Effector memory CD4-positive, alpha-beta T cell (primary cell): ENCODE measurements at regions not wholly inside any gene's neighbourhood (a gene's known extent, or its start where the extent isn't known, plus 50 kb on each side); places are given as distances from the start of the nearest gene placed in this dataset.

Experiments used
- DNase-seq, 3 donors: peaks; one replicate each; pipeline ENCODE4 v3.0.0-alpha.2; 2020
- H3K27ac ChIP-seq: 2 replicates; pipeline ENCODE4 v1.7.0; 2013; ENCODE audit warnings: mild to moderate bottlenecking, low read length, moderate library complexity; ENCODE audit not compliant: insufficient read depth, poor library complexity, severe bottlenecking
- H3K27me3 ChIP-seq: replicated peaks from 2 replicates; pipeline ENCODE4 v1.7.0; 2013; ENCODE audit warnings: mild to moderate bottlenecking, low read length; ENCODE audit not compliant: insufficient read depth, control insufficient read depth, poor library complexity, severe bottlenecking
- H3K36me3 ChIP-seq: 2 replicates; pipeline ENCODE4 v1.7.0; 2013; ENCODE audit warnings: mild to moderate bottlenecking, low read length, moderate library complexity; ENCODE audit not compliant: control insufficient read depth, insufficient read depth
- H3K4me1 ChIP-seq: 2 replicates; pipeline ENCODE4 v1.7.0; 2013; ENCODE audit warnings: low read length, mild to moderate bottlenecking; ENCODE audit not compliant: control insufficient read depth, insufficient read depth, poor library complexity, severe bottlenecking
- H3K4me3 ChIP-seq: 2 replicates; pipeline ENCODE4 v1.7.0; 2013; ENCODE audit warnings: low read length, low read depth, mild to moderate bottlenecking; ENCODE audit not compliant: insufficient read depth, poor library complexity, severe bottlenecking
- H3K9me3 ChIP-seq: 2 replicates; pipeline ENCODE4 v1.7.0; 2013; ENCODE audit warnings: mild to moderate bottlenecking, low read length, moderate library complexity; ENCODE audit not compliant: control insufficient read depth

DNA sequence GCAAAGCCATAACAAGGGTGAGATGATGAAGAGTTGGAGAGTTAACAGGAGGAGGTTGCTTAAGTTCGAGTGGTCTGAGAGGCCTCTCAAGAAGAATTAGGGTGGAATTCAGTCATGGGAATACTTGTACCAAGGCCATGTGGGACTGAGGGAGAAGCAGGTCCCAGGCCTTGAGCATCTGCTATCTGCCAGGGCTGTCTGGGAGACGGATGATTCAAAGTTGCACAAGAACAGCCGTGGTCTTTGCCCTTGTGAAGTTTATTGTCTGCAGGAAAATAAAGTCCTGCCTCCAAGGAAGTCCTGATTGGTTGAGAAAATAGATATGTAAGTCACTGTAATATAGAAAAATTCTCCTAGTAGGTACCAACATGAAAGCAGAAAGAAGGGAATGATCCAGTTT lies 178.8 kb upstream of the RFC3 start:
- Histone ChIP-seq H3K4me1 (no peaks in the 10 kb centered on the region), H3K36me3 (no peaks in the 10 kb centered on the region), H3K27me3 (no peaks in the 10 kb centered on the region), H3K27ac (no peak overlapping the region), H3K9me3 (no peaks in the 10 kb centered on the region), H3K4me3 (no peak overlapping the region)
- no peak for DNase-seq

DNA sequence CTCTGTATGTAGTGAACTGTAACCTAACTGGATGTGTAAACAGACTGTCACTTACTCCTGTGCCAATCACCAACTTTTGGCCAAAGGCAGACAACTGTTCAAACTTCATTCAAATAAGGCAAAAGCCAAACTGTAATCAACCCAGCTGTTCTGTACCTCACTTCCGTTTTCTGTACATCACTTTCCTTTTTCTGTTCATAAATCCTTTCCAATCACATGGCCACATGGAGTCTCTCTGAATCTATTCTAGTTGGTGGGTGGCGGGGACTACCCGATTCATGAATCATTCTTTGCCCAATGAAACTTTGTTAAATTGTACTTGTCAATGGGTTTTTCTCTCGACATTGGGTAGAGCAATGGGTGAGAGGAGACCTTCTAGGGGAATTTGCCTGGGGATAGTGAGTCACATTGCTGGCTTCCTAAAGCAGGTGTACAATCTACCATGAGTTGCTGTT lies 178.3 kb upstream of the RFC3 start:
- Histone ChIP-seq H3K9me3 (no peaks in the 10 kb centered on the region), H3K36me3 (no peaks in the 10 kb centered on the region), H3K27ac (no peak overlapping the region), H3K4me3 (no peak overlapping the region), H3K27me3 (no peaks in the 10 kb centered on the region), H3K4me1 (no peaks in the 10 kb centered on the region)
- DNase-seq = no peak

DNA sequence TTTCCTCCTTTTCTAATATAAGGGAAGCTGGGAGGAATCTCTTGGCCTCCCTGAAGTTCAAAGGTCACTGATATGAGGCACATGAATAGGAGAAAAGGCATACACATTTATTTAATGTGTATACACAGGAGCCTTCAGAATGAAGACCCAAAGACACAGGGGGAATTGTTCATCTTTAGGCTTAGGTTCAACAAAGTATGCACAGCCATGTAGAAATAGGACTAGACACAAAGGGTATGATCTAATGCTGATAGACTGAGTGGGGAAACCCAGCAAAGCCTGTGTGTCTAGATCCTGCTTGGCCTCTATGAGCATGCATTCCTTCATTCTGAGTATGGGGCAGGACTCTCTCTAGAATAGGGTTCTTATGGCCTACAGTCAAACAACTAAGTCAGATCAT lies 177.1 kb upstream of the RFC3 start:
- H3K27me3 ChIP-seq = no peaks in the 10 kb centered on the region
- no peak for DNase-seq
- H3K36me3 ChIP-seq = no peaks in the 10 kb centered on the region
- no peak overlapping the region for H3K4me3 ChIP-seq
- no peaks in the 10 kb centered on the region for H3K9me3 ChIP-seq
- no peak overlapping the region for H3K27ac ChIP-seq
- H3K4me1 ChIP-seq = no peaks in the 10 kb centered on the region

DNA sequence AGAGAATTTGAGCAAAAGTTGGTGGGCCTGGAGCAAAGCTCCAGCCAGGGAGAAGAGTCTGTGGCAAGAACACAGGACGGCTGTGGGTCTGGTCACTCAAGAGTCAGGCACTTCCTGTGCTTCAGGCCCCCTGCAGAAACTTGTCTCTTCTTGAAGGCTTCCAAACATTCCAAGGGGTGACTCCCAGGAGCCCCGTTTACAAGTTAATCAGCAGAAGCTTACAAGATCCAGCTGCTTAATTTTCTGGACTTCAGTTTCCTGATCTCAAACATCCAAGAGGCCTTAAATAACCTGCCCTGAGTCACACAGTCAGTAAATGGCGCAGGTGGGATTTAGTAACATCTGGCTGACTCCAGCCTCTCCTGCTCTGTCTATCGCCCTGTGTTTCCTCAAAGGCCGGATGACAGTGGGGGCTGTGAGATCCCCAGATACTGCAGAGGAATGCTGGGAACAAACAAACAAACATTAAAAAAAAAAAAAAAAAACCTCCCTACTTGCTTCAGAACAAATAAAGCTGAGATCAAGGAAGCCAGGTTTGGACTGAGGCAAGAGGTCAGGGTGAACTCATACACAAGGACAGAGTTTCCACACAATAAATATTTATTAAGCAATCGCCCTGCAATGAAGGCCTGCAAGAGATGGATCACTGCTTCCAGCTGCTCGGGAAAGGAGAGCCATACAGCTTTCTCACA lies 175.4 kb upstream of the RFC3 start:
- no peak overlapping the region for H3K27ac ChIP-seq
- H3K27me3 ChIP-seq = no peaks in the 10 kb centered on the region
- no peaks in the 10 kb centered on the region for H3K9me3 ChIP-seq
- no peaks in the 10 kb centered on the region for H3K4me1 ChIP-seq
- no peak for DNase-seq
- no peaks in the 10 kb centered on the region for H3K36me3 ChIP-seq
- no peak overlapping the region for H3K4me3 ChIP-seq

DNA sequence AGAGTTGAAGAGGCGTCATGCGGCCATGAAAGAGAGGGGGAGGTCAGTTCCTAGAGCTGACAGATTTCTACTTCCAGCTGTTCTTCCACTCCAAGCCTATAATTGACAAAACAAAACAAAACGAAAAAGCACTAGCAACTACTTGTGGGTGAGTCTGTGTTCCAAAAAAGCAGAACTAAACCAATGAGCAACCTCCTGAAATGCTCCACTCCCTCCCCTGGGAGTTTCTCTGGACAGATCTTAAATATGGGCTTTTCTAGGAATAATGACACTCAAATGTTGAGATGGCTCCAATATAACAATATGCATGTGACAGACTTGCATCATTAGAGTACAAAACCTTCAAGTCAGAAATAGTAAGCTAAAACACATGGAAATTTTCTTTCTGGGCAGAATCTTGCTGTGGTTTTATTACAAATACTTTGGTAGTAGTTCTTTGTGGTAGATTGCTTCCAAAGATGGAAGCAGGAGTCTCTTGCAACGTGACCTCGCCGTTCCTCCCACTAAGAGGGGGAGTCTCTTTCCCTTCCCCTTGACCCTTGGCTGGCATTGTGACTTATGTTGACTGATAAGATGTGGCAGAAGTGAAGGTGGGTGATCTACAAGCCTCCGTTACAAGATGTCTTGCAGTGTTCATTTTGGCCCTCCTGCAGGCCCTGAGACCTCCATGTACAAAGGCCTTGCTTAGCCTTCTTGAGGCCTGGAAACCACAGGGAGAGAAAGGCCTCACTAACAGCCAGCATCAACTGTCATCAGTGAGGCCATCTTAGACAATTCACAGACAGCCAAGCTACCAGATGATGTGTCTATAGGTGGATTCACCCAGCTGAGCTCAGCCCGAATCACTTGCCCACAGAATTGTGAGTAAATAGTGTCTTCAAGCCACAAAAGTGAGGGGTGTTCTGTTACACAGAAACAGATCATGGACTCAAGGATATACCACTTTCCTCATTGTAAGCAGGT lies 173.1 kb upstream of the RFC3 start:
- DNase-seq = no peak

DNA sequence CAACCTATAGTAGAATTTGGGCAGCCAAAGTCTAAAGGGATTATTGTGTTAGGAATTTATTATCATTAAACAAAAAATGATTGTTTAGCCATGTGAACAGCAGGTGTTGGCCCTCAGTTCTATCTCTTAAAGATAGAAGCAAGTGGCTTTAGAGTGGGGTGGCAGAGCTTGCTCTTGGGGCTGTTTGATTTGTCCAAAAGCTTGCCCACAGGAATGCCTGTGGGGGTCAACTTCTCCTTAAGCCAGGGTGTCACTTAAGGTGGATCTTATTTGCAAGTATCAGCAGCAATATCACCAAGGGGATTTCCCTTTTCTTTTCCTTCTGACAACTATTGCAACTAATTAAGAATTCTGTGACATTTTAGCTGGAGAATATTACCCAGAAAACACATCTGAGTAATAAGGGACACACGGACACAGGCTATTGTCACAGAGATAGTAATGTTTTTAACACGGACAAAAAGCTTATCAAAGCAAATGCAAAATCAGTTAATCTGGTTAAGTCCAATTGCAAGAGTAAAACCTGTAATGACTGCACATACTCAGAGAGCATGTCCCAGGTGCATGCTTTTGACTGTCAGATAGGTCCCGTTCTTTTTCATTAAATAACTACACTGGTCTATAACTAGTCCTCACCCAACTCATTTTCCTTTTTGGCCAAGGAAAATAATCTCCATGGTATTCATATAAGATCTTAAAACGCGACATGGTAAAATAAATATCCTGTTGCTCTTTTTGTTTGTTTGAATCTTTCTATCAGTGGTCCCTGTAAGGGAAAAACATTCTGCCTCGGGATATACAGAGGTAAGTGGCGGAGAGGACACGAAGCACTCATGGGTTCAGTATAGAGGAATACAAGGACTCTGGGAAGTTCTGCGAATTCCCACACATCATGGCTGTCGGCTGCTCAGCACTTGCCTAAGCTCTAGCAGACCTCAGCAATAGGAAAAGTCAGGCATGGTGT lies 172.1 kb upstream of the RFC3 start:
- no peak for DNase-seq
- Histone ChIP-seq H3K27ac (no peak overlapping the region), H3K4me1 (no peaks in the 10 kb centered on the region)

More for the DNA sequence above, 173.1 kb upstream of the RFC3 start:
- Histone ChIP-seq H3K27me3 (no peaks in the 10 kb centered on the region), H3K36me3 (no peaks in the 10 kb centered on the region), H3K4me3 (no peak overlapping the region), H3K4me1 (no peaks in the 10 kb centered on the region), H3K9me3 (no peaks in the 10 kb centered on the region), H3K27ac (no peak overlapping the region)

DNA sequence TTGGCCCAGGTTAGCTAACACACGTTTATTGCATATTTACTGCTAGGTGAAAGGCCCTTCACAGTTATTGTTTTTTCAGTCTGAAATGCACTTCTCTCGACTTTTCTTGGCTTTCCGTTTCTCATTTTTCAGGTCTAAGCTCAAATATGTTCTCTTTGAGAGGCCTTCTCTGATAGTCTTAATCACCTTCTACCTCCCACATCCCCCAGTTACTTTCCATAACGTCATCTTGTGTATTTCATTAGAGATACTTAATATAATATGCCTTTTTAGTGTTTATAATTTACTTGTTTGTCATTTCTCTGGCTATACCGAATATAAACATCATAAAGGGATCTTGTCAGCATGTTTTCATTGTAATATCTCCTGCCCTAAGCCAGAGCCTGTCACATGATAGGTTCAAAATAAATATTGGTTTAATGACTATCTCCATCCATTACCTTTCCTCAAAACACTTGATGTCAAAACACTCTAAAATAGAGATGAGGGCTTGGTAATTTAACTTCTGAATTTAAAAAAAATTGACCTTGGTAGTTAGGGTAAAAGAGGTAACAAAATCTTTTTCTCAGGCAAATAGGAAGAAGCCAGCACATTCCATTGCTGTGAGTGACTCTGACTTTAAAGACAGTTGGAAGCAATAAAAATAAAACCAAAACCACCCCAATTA lies 168.6 kb upstream of the RFC3 start:
- H3K4me3 ChIP-seq = no peak overlapping the region
- no peak overlapping the region for H3K27ac ChIP-seq
- DNase-seq = no peak
- no peaks in the 10 kb centered on the region for H3K4me1 ChIP-seq
- H3K36me3 ChIP-seq = no peaks in the 10 kb centered on the region
- H3K27me3 ChIP-seq = no peaks in the 10 kb centered on the region
- H3K9me3 ChIP-seq = no peaks in the 10 kb centered on the region

More for the DNA sequence above, 172.1 kb upstream of the RFC3 start:
- H3K27me3 ChIP-seq = no peaks in the 10 kb centered on the region
- no peaks in the 10 kb centered on the region for H3K9me3 ChIP-seq
- H3K36me3 ChIP-seq = no peaks in the 10 kb centered on the region
- no peak overlapping the region for H3K4me3 ChIP-seq

DNA sequence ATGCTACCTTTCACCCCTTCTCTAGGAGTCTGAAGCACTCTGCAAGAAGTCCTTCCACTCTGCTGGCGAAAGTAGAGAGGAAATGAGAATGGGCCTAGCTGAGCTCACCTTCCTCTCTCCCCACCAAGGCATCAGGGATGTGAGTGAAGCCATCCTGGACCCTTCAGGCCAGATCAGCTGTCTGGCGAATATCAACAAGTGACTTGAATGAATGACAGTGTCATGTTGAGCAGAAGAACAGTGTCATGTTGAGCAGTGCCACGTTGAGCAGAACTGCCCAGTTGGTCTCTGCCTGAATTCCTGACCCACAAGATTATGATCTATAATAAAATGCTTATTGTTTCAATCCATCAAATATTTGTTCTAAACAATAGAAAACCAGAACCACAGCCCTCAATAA lies 166.2 kb upstream of the RFC3 start:
- Histone ChIP-seq H3K4me1 (no peaks in the 10 kb centered on the region), H3K9me3 (no peaks in the 10 kb centered on the region), H3K4me3 (no peak overlapping the region), H3K36me3 (no peaks in the 10 kb centered on the region), H3K27ac (no peak overlapping the region), H3K27me3 (no peaks in the 10 kb centered on the region)
- no peak for DNase-seq

DNA sequence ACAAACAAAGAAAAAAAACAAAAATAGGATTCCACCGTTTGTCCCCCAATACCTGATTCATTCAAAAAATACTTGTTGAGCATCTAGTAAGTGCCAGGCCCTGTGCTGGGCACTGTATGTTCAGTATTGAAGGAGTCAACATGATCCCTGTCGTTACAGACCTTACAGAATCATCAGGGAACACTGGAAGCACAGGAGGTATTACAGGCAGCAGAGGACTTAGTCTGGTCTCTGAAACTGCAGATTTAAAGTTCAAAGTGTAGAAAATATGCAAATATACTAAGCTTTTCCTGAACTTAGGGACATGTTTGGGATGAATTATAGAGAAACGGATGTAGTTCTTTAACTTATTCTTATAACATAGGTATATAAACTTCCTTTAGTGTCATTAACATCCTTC lies 160.7 kb upstream of the RFC3 start:
- Histone ChIP-seq H3K27ac (no peak overlapping the region), H3K4me1 (no peaks in the 10 kb centered on the region), H3K27me3 (no peaks in the 10 kb centered on the region), H3K9me3 (no peaks in the 10 kb centered on the region), H3K4me3 (no peak overlapping the region), H3K36me3 (no peaks in the 10 kb centered on the region)
- no peak for DNase-seq
